Osteoblast (primary cell): ENCODE measurements at regions not wholly inside any gene's neighbourhood (a gene's known extent, or its start where the extent isn't known, plus 50 kb on each side); places are given as distances from the start of the nearest gene placed in this dataset.

ENCODE experiments used
- DNase-seq: peaks from one replicate; pipeline ENCODE4 v3.0.0; 2011; ENCODE audit warnings: low spot score, mixed read lengths; ENCODE audit not compliant: insufficient read length; ENCODE audit errors: missing footprints
- H2AFZ ChIP-seq: 2 replicates; pipeline ENCODE4 v1.6.0; 2011; ENCODE audit warnings: mild to moderate bottlenecking, low read length
- H3K27ac ChIP-seq: 2 replicates; pipeline ENCODE4 v1.5.1; 2011; ENCODE audit warnings: mild to moderate bottlenecking, low read depth, low read length, moderate library complexity
- H3K27me3 ChIP-seq: 2 replicates; pipeline ENCODE4 v1.6.0; 2012; ENCODE audit warnings: mild to moderate bottlenecking, control low read depth, inconsistent platforms, low read length, moderate library complexity; ENCODE audit not compliant: insufficient read depth
- H3K36me3 ChIP-seq: 2 replicates; pipeline ENCODE4 v1.5.1; 2011; ENCODE audit warnings: mild to moderate bottlenecking, low read length, control low read depth, moderate library complexity; ENCODE audit not compliant: insufficient read depth
- H3K4me1 ChIP-seq: 2 replicates; pipeline ENCODE4 v1.5.1; 2011; ENCODE audit warnings: mild to moderate bottlenecking, low read length, control low read depth, moderate library complexity; ENCODE audit not compliant: insufficient read depth
- H3K4me2 ChIP-seq: 2 replicates; pipeline ENCODE4 v1.6.0; 2011; ENCODE audit warnings: mild to moderate bottlenecking, low read length; ENCODE audit not compliant: insufficient read depth
- H3K4me3 ChIP-seq: fragments of 200-600 bp; sonication (generic); 3 replicates; pipeline ENCODE4 v1.5.1; 2012; ENCODE audit warnings: mild to moderate bottlenecking, low read length, inconsistent platforms; ENCODE audit not compliant: insufficient read depth
- H3K79me2 ChIP-seq: 2 replicates; pipeline ENCODE4 v1.6.0; 2012; ENCODE audit warnings: mild to moderate bottlenecking, low read length, control low read depth, inconsistent platforms; ENCODE audit not compliant: insufficient read depth
- H3K9me3 ChIP-seq: 2 replicates; pipeline ENCODE4 v1.5.1; 2011; ENCODE audit warnings: low read depth, low read length, control low read depth
- H4K20me1 ChIP-seq: 2 replicates; pipeline ENCODE4 v1.6.0; 2012; ENCODE audit warnings: mild to moderate bottlenecking, low read length, control low read depth; ENCODE audit not compliant: insufficient read depth
- TF ChIP-seq, protein P1 (sequence below): IDR thresholded peaks from 2 replicates; pipeline ENCODE4 v1.5.1; 2011; ENCODE audit warnings: mild to moderate bottlenecking, low read depth, low read length, moderate library complexity; ENCODE audit errors: extremely low read depth

DNA sequence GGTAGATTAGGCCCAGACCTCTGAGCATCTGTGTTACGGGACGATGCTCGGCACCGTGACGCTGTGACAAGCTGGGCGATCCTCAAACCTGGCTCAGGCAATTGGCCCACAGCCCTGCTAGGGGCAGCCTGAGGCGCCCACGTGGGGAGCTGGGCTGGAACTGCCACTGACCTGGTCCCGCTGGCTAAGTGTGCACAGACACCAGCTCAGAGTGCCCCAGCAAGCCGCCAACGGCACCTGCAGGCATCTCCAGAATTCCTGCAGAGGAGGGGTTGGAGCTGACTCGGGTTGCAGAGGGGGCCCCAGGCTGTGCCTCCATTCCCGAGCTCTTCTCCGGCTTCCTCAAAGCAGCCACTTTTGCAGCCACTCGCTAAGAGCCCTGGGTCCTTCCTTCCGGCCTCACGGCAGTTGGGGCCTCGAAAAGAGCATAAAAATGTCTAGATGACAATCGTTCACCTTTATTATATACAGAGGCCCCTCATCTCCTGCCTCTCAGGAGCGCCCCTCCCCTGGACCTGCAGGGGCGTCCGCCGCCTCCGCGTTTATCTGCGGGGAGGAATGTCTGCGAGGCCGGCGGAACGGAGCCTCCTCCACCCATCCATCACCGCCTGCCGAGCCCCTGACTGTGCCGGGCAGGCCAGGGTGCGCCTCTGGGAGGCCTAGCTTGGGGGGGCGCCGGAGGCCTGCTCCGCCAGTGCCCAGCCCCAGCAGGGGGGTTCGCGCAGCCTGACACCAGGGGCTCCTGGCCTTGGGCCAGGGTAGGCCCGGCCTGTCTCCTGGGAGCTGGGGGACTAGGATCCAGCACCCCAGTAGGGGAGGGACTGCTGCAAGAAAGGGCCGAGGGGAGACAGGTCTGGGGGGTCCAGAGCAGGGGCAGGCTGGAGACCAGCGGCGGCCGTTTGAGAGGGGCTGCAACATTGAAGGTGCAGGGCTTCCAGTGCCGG, 144.9 kb downstream of the BARX1 start:
- no peaks in the 10 kb centered on the region for H3K9me3 ChIP-seq
- H4K20me1 ChIP-seq, result no peaks in the 10 kb centered on the region
- no peak overlapping the region for H3K4me2 ChIP-seq
- no peak for DNase-seq
- no peaks in the 10 kb centered on the region for H3K4me1 ChIP-seq
- no peaks in the 10 kb centered on the region for H3K79me2 ChIP-seq
- no peak overlapping the region for H3K4me3 ChIP-seq
- no peak overlapping the region for H3K27ac ChIP-seq
- no peak overlapping the region for H2AFZ ChIP-seq
- TF ChIP-seq, protein P1, sequence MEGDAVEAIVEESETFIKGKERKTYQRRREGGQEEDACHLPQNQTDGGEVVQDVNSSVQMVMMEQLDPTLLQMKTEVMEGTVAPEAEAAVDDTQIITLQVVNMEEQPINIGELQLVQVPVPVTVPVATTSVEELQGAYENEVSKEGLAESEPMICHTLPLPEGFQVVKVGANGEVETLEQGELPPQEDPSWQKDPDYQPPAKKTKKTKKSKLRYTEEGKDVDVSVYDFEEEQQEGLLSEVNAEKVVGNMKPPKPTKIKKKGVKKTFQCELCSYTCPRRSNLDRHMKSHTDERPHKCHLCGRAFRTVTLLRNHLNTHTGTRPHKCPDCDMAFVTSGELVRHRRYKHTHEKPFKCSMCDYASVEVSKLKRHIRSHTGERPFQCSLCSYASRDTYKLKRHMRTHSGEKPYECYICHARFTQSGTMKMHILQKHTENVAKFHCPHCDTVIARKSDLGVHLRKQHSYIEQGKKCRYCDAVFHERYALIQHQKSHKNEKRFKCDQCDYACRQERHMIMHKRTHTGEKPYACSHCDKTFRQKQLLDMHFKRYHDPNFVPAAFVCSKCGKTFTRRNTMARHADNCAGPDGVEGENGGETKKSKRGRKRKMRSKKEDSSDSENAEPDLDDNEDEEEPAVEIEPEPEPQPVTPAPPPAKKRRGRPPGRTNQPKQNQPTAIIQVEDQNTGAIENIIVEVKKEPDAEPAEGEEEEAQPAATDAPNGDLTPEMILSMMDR, result no peak
- no peaks in the 10 kb centered on the region for H3K36me3 ChIP-seq
- no peaks in the 10 kb centered on the region for H3K27me3 ChIP-seq

DNA sequence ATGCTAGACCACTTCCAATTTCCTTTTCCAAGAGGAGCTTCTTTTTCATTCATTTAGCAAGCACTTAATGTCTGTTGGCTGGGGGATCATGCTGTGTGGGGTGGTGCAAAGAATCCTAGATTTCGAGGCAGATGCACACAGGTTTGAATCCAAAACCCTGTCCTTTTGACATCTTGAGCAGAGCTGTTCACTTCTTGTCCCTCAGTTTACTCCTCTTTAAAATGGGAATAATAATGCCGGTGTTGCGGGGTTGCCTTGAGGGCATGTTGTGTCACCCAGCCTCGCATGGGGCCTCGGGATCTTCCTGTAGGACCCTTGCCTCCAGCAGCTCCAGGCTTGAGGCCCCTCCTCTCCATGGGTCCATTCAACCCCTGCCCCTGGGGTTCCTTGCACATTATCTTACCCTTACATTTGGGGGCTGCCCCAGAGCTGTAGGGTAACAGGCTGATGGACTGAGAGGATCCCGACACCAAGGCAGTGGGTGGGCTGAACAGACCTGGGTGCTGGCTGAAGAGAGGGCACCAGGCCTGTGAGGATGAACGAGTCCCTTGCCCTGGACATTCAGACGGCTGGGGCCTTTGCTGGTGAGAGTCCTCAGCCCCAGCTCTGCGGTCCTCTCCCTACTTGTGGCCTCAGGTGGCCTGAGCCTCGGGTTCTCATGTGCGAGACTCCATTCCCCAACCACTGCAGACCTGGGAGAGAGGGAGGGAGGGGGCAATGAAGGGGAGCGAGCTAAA, 145.8 kb downstream of the BARX1 start:
- H2AFZ ChIP-seq, result no peak overlapping the region
- TF ChIP-seq, protein P1, result no peak
- no peaks in the 10 kb centered on the region for H3K9me3 ChIP-seq
- H3K79me2 ChIP-seq, result no peaks in the 10 kb centered on the region
- H3K36me3 ChIP-seq, result no peaks in the 10 kb centered on the region
- H4K20me1 ChIP-seq, result no peaks in the 10 kb centered on the region
- H3K4me2 ChIP-seq, result no peak overlapping the region
- no peaks in the 10 kb centered on the region for H3K4me1 ChIP-seq
- DNase-seq, result no peak
- no peak overlapping the region for H3K27ac ChIP-seq
- no peak overlapping the region for H3K4me3 ChIP-seq
- H3K27me3 ChIP-seq, result no peaks in the 10 kb centered on the region

DNA sequence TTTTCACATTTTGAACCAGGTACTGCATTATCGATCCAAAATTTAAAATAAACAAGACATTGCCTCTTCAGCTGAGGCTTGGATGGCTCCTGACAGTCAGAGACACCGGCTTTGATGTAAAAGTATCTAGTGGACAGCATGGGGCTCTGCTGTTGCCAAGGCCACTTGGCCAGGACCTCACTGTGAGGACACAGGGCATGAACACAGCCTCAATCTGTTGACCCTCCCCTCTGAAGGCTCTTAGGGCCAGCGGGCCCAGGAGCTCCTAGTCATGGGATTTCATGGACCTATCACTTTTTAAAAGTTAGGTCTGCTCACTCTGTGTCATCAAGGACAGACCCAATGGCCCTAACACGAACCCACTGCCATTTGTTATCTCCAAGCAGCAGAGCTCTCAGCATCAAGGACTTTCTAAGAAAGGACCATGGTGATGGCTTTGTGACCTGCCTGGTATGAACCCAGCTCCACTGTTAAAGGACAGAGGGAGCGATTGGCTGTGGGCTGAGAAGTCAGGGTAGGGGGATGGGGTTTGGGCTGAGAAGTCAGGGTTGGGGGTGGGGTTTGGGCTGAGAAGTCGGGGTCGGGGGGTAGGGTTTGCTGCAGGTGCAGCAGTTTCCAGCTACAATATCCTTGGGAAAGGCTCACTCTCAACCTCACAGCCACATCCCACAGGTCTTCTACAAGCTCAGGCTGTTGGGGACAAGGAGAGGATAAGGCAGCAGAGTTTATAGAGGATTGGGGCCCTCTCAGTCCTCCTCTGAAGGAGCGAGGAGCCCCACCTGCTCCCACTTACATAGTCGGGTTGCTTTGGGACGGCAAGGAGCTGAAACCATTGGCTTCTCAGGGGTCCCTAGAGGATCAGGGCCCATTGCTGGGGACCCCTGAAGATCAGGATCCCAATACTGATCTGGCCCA, 146.8 kb downstream of the BARX1 start:
- DNase-seq, result no peak
- H3K4me1 ChIP-seq, result no peaks in the 10 kb centered on the region
- no peak overlapping the region for H2AFZ ChIP-seq
- TF ChIP-seq, protein P1, result no peak
- H3K27me3 ChIP-seq, result no peaks in the 10 kb centered on the region
- no peaks in the 10 kb centered on the region for H3K36me3 ChIP-seq
- no peak overlapping the region for H3K4me2 ChIP-seq
- no peaks in the 10 kb centered on the region for H3K79me2 ChIP-seq
- no peaks in the 10 kb centered on the region for H3K9me3 ChIP-seq
- no peak overlapping the region for H3K27ac ChIP-seq
- no peaks in the 10 kb centered on the region for H4K20me1 ChIP-seq
- H3K4me3 ChIP-seq, result no peak overlapping the region
